Right atrium auricular region (tissue), 2 donors: ENCODE measurements at regions not wholly inside any gene's neighbourhood (a gene's known extent, or its start where the extent isn't known, plus 50 kb on each side); places are given as distances from the start of the nearest gene placed in this dataset.
"Not testable (repeated sequence)": the region's sequence is repeated elsewhere in the genome, so short reads cannot be mapped to it uniquely, and the experiment has no call there.

Experiments
- DNase-seq: peaks from one replicate; pipeline ENCODE4 v3.0.0-alpha.2; 2019; ENCODE audit warnings: low spot score
- H3K27ac ChIP-seq, 2 donors: fragments of 200-600 bp; sonication (generic); 1 replicate in 1 of 2; 2 replicates in 1 of 2; pipeline ENCODE4 v1.5.1; 2016 to 2019
- H3K27me3 ChIP-seq, 2 donors: fragments of 200-600 bp; sonication (generic); one replicate each; pipeline versions ENCODE4 v1.5.1 to v1.6.0; 2017 to 2019
- H3K36me3 ChIP-seq: fragments of 200-600 bp; sonication (generic); one replicate; pipeline ENCODE4 v1.5.1; 2016
- H3K4me1 ChIP-seq, 2 donors: fragments of 200-600 bp; sonication (generic); one replicate each; pipeline versions ENCODE4 v1.5.1 to v1.6.0; 2017 to 2019
- H3K4me3 ChIP-seq, 2 donors: fragments of 200-600 bp; sonication (generic); 1 replicate in 1 of 2; 2 replicates in 1 of 2; pipeline ENCODE4 v1.5.1; 2017 to 2019; ENCODE audit warnings: mild to moderate bottlenecking in 1 of 2, moderate library complexity in 1 of 2
- H3K9me3 ChIP-seq, 2 donors: fragments of 200-600 bp; sonication (generic); one replicate each; pipeline ENCODE4 v1.5.1; 2019
- TF ChIP-seq, protein P1 (sequence below), 2 donors: fragments of 200-600 bp; sonication (generic); IDR thresholded peaks; one replicate each; pipeline ENCODE4 v1.5.1; 2019; ENCODE audit warnings: antibody characterized with exemption in 2 of 2

DNA sequence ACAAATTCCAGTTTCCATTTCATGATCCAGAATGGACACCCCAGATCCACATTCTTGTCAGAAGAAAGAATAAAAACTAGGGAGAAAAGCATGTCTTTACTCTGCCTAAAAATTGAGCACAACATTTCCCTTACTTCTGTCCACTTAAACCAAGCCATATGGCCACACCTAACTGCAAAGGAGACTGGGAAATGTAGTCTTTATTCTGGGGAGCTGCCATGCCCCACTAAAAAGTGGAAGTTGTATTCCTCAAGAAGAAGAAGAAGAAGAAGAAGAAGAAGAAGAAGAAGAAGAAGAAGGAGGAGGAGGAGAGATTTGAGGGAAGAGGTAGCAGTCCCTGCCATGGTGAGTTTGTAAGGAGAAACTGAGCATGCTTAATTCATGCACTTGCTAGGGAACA lies 84.5 kb downstream of the GPR65 start:
- Histone ChIP-seq H3K36me3 (no peaks in the 10 kb centered on the region), H3K4me3 (no peak overlapping the region), H3K4me1 (no peaks in the 10 kb centered on the region), H3K27ac (no peak overlapping the region), H3K27me3 (no peaks in the 10 kb centered on the region), H3K9me3 (no peaks in the 10 kb centered on the region)
- DNase-seq = no peak
- TF ChIP-seq, protein P1, sequence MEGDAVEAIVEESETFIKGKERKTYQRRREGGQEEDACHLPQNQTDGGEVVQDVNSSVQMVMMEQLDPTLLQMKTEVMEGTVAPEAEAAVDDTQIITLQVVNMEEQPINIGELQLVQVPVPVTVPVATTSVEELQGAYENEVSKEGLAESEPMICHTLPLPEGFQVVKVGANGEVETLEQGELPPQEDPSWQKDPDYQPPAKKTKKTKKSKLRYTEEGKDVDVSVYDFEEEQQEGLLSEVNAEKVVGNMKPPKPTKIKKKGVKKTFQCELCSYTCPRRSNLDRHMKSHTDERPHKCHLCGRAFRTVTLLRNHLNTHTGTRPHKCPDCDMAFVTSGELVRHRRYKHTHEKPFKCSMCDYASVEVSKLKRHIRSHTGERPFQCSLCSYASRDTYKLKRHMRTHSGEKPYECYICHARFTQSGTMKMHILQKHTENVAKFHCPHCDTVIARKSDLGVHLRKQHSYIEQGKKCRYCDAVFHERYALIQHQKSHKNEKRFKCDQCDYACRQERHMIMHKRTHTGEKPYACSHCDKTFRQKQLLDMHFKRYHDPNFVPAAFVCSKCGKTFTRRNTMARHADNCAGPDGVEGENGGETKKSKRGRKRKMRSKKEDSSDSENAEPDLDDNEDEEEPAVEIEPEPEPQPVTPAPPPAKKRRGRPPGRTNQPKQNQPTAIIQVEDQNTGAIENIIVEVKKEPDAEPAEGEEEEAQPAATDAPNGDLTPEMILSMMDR (IDR thresholded peaks at IDR 0.05) = no peak

DNA sequence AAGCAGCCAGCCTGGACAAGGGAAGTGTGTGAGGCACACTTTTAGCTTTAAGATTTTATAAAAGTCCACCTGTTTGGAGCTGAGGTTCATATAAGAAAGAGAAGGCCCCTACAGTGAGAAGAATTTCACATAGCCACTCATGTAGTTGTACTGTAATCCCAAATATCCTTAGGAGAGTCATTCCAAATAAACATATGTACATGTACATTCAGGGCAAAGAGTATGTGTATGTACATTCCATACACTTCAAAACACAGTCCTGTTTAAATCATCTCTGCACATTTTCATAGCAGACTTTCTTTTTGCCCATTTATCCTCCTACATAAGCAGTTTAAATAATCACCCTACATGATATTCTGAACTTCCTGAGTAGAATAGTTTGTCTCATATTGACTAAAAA lies 87.6 kb downstream of the GPR65 start:
- Histone ChIP-seq H3K27me3 (no peaks in the 10 kb centered on the region), H3K36me3 (no peaks in the 10 kb centered on the region), H3K4me3 (no peak overlapping the region), H3K27ac (no peak overlapping the region), H3K4me1 (no peaks in the 10 kb centered on the region), H3K9me3 (no peaks in the 10 kb centered on the region)
- TF ChIP-seq, protein P1 (IDR thresholded peaks at IDR 0.05) = no peak
- DNase-seq = no peak

DNA sequence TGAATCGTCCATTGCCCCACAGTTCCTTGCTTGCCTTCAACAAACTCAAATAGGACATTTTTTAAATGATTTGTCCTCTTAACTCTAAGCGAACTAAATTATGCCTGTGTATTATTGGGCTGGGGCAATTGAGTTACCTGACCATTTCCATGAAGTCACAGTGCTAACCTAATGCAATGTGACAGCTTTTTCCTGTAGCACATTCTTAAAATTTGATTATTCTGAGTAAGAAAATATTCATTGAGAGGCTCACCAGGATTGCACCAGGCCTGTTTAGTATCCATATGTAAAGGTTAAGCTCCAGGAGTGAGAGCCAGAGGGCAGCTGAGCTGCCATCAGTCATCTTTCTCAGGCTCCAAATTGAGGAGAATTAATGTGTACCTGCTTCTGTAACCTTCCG lies 90.9 kb downstream of the GPR65 start:
- H3K36me3 ChIP-seq = no peaks in the 10 kb centered on the region
- no peaks in the 10 kb centered on the region for H3K9me3 ChIP-seq
- no peak overlapping the region for H3K27ac ChIP-seq
- no peaks in the 10 kb centered on the region for H3K4me1 ChIP-seq
- no peak for DNase-seq
- no peaks in the 10 kb centered on the region for H3K27me3 ChIP-seq
- TF ChIP-seq, protein P1 (IDR thresholded peaks at IDR 0.05) = no peak
- no peak overlapping the region for H3K4me3 ChIP-seq

DNA sequence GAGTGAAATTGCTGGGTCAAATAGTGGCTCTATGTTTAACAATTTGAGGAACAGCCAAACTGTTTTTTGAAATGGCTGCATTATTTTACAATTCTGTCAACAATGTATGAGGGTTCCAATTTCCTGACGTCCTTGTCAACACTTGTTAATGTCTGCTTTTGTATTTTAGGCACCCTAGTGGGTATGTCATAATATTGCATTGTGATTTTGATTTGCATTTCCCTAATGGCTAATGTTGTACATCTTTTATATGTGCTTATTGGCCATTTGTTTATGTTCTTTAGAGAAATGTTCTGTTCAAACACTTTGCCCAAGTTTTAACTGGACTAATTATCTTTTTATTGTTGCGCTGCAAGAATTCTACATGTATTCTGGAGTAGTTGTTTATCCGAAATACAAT lies 93.2 kb downstream of the GPR65 start:
- no peak for DNase-seq
- no peaks in the 10 kb centered on the region for H3K27me3 ChIP-seq
- no peak overlapping the region for H3K4me3 ChIP-seq
- no peak overlapping the region for H3K27ac ChIP-seq
- TF ChIP-seq, protein P1 (IDR thresholded peaks at IDR 0.05) = no peak
- no peaks in the 10 kb centered on the region for H3K36me3 ChIP-seq
- H3K9me3 ChIP-seq = no peaks in the 10 kb centered on the region
- H3K4me1 ChIP-seq = no peaks in the 10 kb centered on the region

DNA sequence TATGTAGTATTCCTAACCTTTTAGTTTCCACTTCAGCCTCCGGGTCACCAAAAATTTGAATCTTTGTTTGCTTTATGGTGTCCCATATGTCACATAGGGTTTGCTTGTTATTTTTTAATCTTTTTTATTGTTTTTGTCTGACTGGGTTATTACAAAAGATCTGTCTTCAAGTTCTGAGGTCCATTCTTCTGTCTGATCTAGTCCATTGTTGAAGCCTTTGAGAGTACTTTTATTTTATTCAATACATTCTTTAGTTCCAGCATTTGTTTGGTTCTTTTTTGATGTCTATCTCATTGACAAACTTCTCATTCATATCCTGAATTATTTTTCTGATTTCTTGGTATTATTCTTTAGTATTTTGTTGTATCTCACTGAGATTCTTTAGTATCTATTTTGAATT lies 99.8 kb downstream of the GPR65 start:
- Histone ChIP-seq H3K36me3 (no peaks in the 10 kb centered on the region), H3K27me3 (no peaks in the 10 kb centered on the region), H3K4me3 (no peak overlapping the region), H3K4me1 (no peaks in the 10 kb centered on the region), H3K9me3 (peaks cover 0 to 14% of the 10 kb centered on the region in 2 donors), H3K27ac (no peak overlapping the region)
- TF ChIP-seq, protein P1 (IDR thresholded peaks at IDR 0.05) = no peak
- no peak for DNase-seq

DNA sequence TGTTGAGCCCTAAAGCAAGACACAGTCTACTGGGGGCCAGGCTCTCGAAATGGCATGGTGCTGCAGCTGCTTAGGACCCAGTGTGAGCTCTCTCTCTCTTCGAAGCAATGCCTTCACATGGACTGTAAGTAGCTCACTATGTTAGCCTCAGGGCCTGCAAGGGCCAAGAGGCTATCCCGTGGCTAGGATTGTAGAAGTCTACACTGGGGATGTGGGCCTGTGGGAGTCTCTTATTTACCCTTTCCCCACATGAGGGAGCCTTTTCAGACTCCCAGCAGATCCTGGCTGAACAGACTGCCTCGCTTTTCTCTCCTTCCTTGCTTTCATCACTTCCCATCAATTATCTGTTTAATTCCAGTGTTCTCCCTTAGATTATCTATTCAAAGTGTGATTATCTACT lies 101.4 kb downstream of the GPR65 start:
- no peaks in the 10 kb centered on the region for H3K36me3 ChIP-seq
- H3K27ac ChIP-seq = no peak overlapping the region
- TF ChIP-seq, protein P1 (IDR thresholded peaks at IDR 0.05) = no peak
- no peaks in the 10 kb centered on the region for H3K27me3 ChIP-seq
- H3K9me3 ChIP-seq = peaks cover 0 to 14% of the 10 kb centered on the region in 2 donors
- no peaks in the 10 kb centered on the region for H3K4me1 ChIP-seq
- no peak for DNase-seq
- H3K4me3 ChIP-seq = no peak overlapping the region

DNA sequence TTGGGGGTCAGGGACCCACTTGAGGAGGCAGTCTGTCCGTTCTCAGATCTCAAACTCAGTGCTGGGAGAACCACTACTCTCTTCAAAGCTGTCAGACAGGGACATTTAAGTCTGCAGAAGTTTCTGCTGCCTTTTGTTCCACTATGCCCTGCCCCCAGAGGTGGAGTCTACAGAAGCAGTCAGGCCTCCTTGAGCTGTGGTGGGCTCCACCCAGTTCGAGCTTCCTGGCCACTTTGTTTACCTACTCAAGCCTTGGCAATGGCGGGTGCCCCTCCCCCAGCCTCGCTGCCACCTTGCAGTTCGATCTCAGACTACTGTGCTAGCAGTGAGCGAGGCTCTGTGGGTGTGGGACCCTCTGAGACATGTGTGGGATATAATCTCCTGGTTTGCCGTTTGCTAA lies 122.7 kb downstream of the GPR65 start:
- H3K4me3 ChIP-seq, H3K27ac ChIP-seq, H3K4me1 ChIP-seq, H3K36me3 ChIP-seq, H3K27me3 ChIP-seq, H3K9me3 ChIP-seq, DNase-seq: not testable (repeated sequence)
